Neural cell (in vitro differentiated cells): ENCODE measurements at regions not wholly inside any gene's neighbourhood (a gene's known extent, or its start where the extent isn't known, plus 50 kb on each side); places are given as distances from the start of the nearest gene placed in this dataset.
A peak's percentile ranks its signal among the peaks of the same experiment; 100 is the strongest.

ENCODE experiments used
- H2AFZ ChIP-seq: fragments of 200-600, 300-800 bp; sonication (generic), shearing (Covaris generic); 2 replicates; pipeline ENCODE4 v1.6.0; 2014; ENCODE audit warnings: low read depth, mild to moderate bottlenecking, antibody characterized with exemption, low read length, moderate library complexity
- H3F3A ChIP-seq: fragments of 200-600 bp; shearing (Covaris generic); 2 replicates; pipeline ENCODE4 v1.6.1; 2016; ENCODE audit warnings: mild to moderate bottlenecking, moderate library complexity, mixed read lengths, antibody characterized with exemption, low read length; ENCODE audit not compliant: insufficient read depth, poor library complexity, severe bottlenecking
- H3K27ac ChIP-seq: fragments of 200-600, 300-800 bp; sonication (generic), shearing (Covaris generic); 2 replicates; pipeline ENCODE4 v1.5.1; 2014; ENCODE audit warnings: mild to moderate bottlenecking, low read length, moderate library complexity
- H3K27me3 ChIP-seq: fragments of 300-800, 200-600 bp; sonication (generic), shearing (Covaris generic); 2 replicates; pipeline ENCODE4 v1.6.0; 2014; ENCODE audit warnings: mild to moderate bottlenecking, low read depth, low read length, moderate library complexity; ENCODE audit not compliant: insufficient read depth
- H3K36me3 ChIP-seq: fragments of 300-800, 200-600 bp; sonication (generic), shearing (Covaris generic); 2 replicates; pipeline ENCODE4 v1.5.1; 2014; ENCODE audit warnings: mild to moderate bottlenecking, antibody characterized with exemption, low read length, moderate library complexity; ENCODE audit not compliant: insufficient read depth
- H3K4me2 ChIP-seq: fragments of 300-800, 200-600 bp; sonication (generic), shearing (Covaris generic); 2 replicates; pipeline ENCODE4 v1.6.0; 2014; ENCODE audit warnings: mild to moderate bottlenecking, low read length
- H3K4me3 ChIP-seq: fragments of 300-800, 200-600 bp; sonication (generic), shearing (Covaris generic); 2 replicates; pipeline ENCODE4 v1.5.1; 2014; ENCODE audit warnings: mild to moderate bottlenecking, low read length, moderate library complexity
- H3K79me2 ChIP-seq: fragments of 200-600 bp; shearing (Covaris generic); replicated peaks from 2 replicates; pipeline ENCODE4 v1.6.0; 2014; ENCODE audit warnings: mild to moderate bottlenecking, low read length, moderate library complexity; ENCODE audit not compliant: insufficient read depth
- H3K9ac ChIP-seq: fragments of 300-800, 200-600 bp; sonication (generic), shearing (Covaris generic); 2 replicates; pipeline ENCODE4 v1.6.1; 2016; ENCODE audit warnings: mild to moderate bottlenecking, low read length, mixed read lengths
- H3K9me2 ChIP-seq: fragments of 200-600 bp; shearing (Covaris generic); 2 replicates; pipeline ENCODE4 v1.6.1; 2016; ENCODE audit warnings: mild to moderate bottlenecking, low read length, mixed read lengths; ENCODE audit not compliant: insufficient read depth
- H3K9me3 ChIP-seq: fragments of 200-600, 300-800 bp; sonication (generic), shearing (Covaris generic); 2 replicates; pipeline ENCODE4 v1.6.1; 2016; ENCODE audit warnings: mild to moderate bottlenecking, mixed run types, low read length, moderate library complexity, mixed read lengths
- H4K20me1 ChIP-seq: fragments of 200-600 bp; shearing (Covaris generic); 2 replicates; pipeline ENCODE4 v1.6.1; 2016; ENCODE audit warnings: mild to moderate bottlenecking, mixed run types; ENCODE audit not compliant: insufficient read depth
- EP300 ChIP-seq: fragments of 450-650 bp; conservative IDR thresholded peaks from 2 replicates; pipeline ENCODE4 v1.6.1; 2014; ENCODE audit warnings: antibody characterized with exemption, mild to moderate bottlenecking, moderate library complexity; ENCODE audit not compliant: poor library complexity, severe bottlenecking
- EZH2 ChIP-seq: fragments of 200-600, 300-800 bp; shearing (Covaris generic), sonication (generic); IDR thresholded peaks from 2 replicates; pipeline ENCODE4 v1.6.1; 2014; ENCODE audit warnings: antibody characterized with exemption, low read length, borderline replicate concordance, mild to moderate bottlenecking; ENCODE audit not compliant: insufficient read depth, poor library complexity, severe bottlenecking
- MXI1 ChIP-seq: fragments of 450-650 bp; conservative IDR thresholded peaks from 2 replicates; pipeline ENCODE4 v1.6.1; 2014; ENCODE audit warnings: antibody characterized with exemption, mild to moderate bottlenecking; ENCODE audit not compliant: poor library complexity, severe bottlenecking
- POLR2AphosphoS5 ChIP-seq: IDR thresholded peaks from 2 replicates; pipeline ENCODE4 v1.6.1; 2012
- RAD21 ChIP-seq: fragments of 450-650 bp; conservative IDR thresholded peaks from 2 replicates; pipeline ENCODE4 v1.6.1; 2014; ENCODE audit warnings: antibody characterized with exemption, mild to moderate bottlenecking, moderate library complexity
- SMC3 ChIP-seq: fragments of 450-650 bp; conservative IDR thresholded peaks from 2 replicates; pipeline ENCODE4 v1.6.1; 2014; ENCODE audit warnings: antibody characterized with exemption, mild to moderate bottlenecking, moderate library complexity; ENCODE audit not compliant: poor library complexity
- TAF1 ChIP-seq: IDR thresholded peaks from 2 replicates; pipeline ENCODE4 v1.6.1; 2012; ENCODE audit warnings: low read depth
- TF ChIP-seq, protein P1 (sequence below): IDR thresholded peaks from 2 replicates; pipeline ENCODE4 v1.6.1; 2012; ENCODE audit warnings: borderline replicate concordance
- TF ChIP-seq, protein P2 (sequence below): fragments of 450-650 bp; IDR thresholded peaks from 2 replicates; pipeline ENCODE4 v1.5.1; 2014; ENCODE audit warnings: antibody characterized with exemption, mild to moderate bottlenecking, moderate library complexity; ENCODE audit not compliant: poor library complexity, severe bottlenecking

DNA sequence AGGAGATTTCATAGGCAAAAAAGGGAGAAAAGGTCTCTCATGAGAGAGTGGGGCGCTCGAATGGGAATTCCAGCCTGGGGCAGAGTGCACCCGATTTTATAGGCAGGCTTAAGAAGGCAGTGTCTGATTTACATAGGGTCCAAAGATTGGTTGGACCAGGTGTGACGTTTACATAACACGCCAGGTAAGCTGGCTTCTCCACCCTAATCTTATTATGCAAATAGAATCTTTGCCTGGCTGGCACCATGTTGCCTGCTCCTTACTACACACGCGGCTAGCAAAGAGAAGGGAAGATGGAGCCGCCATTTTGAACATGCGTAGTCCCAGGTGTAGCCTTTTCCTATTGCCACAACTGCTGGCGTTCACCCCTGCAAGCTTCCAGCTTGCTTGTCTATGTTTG is 103.7 kb downstream of the SLC16A1 start:
- Histone ChIP-seq H3F3A (no peaks in the 10 kb centered on the region), H3K9me2 (no peaks in the 10 kb centered on the region), H4K20me1 (no peaks in the 10 kb centered on the region), H3K9ac (no peak overlapping the region), H3K36me3 (no peaks in the 10 kb centered on the region), H3K27ac (no peak overlapping the region), H3K79me2 (no peaks in the 10 kb centered on the region), H3K9me3 (no peaks in the 10 kb centered on the region), H3K27me3 (peaks cover 4% of the 10 kb centered on the region), H3K4me3 (no peak overlapping the region), H3K4me2 (no peak overlapping the region), H2AFZ (no peak overlapping the region)
- no peak for TF ChIP-seq MXI1
- TF ChIP-seq RAD21: no peak
- no peak for TF ChIP-seq EP300
- no peak for TF ChIP-seq POLR2AphosphoS5
- TF ChIP-seq SMC3: no peak
- TF ChIP-seq TAF1: no peak
- TF ChIP-seq, protein P1, sequence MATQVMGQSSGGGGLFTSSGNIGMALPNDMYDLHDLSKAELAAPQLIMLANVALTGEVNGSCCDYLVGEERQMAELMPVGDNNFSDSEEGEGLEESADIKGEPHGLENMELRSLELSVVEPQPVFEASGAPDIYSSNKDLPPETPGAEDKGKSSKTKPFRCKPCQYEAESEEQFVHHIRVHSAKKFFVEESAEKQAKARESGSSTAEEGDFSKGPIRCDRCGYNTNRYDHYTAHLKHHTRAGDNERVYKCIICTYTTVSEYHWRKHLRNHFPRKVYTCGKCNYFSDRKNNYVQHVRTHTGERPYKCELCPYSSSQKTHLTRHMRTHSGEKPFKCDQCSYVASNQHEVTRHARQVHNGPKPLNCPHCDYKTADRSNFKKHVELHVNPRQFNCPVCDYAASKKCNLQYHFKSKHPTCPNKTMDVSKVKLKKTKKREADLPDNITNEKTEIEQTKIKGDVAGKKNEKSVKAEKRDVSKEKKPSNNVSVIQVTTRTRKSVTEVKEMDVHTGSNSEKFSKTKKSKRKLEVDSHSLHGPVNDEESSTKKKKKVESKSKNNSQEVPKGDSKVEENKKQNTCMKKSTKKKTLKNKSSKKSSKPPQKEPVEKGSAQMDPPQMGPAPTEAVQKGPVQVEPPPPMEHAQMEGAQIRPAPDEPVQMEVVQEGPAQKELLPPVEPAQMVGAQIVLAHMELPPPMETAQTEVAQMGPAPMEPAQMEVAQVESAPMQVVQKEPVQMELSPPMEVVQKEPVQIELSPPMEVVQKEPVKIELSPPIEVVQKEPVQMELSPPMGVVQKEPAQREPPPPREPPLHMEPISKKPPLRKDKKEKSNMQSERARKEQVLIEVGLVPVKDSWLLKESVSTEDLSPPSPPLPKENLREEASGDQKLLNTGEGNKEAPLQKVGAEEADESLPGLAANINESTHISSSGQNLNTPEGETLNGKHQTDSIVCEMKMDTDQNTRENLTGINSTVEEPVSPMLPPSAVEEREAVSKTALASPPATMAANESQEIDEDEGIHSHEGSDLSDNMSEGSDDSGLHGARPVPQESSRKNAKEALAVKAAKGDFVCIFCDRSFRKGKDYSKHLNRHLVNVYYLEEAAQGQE: no peak
- TF ChIP-seq, protein P2, sequence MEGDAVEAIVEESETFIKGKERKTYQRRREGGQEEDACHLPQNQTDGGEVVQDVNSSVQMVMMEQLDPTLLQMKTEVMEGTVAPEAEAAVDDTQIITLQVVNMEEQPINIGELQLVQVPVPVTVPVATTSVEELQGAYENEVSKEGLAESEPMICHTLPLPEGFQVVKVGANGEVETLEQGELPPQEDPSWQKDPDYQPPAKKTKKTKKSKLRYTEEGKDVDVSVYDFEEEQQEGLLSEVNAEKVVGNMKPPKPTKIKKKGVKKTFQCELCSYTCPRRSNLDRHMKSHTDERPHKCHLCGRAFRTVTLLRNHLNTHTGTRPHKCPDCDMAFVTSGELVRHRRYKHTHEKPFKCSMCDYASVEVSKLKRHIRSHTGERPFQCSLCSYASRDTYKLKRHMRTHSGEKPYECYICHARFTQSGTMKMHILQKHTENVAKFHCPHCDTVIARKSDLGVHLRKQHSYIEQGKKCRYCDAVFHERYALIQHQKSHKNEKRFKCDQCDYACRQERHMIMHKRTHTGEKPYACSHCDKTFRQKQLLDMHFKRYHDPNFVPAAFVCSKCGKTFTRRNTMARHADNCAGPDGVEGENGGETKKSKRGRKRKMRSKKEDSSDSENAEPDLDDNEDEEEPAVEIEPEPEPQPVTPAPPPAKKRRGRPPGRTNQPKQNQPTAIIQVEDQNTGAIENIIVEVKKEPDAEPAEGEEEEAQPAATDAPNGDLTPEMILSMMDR: no peak
- TF ChIP-seq EZH2: no peak

DNA sequence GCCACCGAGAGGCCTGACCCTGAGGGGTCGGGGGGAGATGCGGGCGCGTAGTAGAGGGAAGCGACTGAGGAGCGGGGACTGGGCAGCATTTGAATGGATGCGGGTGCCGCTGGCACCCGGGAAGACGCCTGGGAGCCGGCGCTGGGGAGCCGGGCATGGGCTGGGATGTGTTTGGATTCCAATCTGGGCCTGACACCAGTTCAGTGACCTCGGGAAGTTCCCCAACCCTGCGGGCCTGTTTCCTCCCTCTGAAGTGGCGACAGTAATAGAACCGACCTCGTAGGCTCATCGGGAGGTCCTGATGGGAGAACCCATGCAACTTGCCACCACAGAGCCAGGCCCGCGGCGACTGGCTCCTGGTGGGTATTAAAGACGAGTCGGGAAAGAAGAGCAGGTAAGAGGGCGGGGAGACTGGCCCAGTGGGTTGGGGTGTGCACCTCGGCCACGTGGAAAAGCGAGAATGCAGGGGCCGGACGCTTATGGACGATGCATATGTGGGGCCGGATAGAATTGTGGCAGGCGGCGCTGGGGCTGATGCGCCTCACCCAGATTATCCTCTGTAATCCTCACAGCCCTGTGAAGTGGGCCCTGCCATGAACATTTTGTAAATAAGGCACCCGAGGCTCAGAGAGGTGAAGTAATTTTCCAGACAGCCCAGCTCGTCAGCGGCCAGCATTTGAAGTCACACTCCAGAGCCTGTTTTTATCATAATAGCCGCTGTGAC is 105.8 kb downstream of the SLC16A1 start:
- peak overlapping the region; percentile 60 for H3K4me3 ChIP-seq
- H3K36me3 ChIP-seq: no peaks in the 10 kb centered on the region
- H3K9me2 ChIP-seq: no peaks in the 10 kb centered on the region
- no peaks in the 10 kb centered on the region for H3K9me3 ChIP-seq
- H2AFZ ChIP-seq: no peak overlapping the region
- no peaks in the 10 kb centered on the region for H3F3A ChIP-seq
- H3K79me2 ChIP-seq: no peaks in the 10 kb centered on the region
- TF ChIP-seq RAD21 (no peak), EZH2 (no peak), EP300 (no peak), MXI1 (no peak), SMC3 (no peak), POLR2AphosphoS5 (no peak), TAF1 (no peak)
- TF ChIP-seq, protein P1: no peak
- TF ChIP-seq, protein P2: no peak
- H3K9ac ChIP-seq: no peak overlapping the region
- peaks cover 4% of the 10 kb centered on the region for H3K27me3 ChIP-seq
- H3K27ac ChIP-seq: no peak overlapping the region
- no peak overlapping the region for H3K4me2 ChIP-seq
- no peaks in the 10 kb centered on the region for H4K20me1 ChIP-seq
